Endothelial cell of umbilical vein (primary cell): ENCODE measurements at regions not wholly inside any gene's neighbourhood (a gene's known extent, or its start where the extent isn't known, plus 50 kb on each side); places are given as distances from the start of the nearest gene placed in this dataset.

Experiments
- CTCF ChIP-seq, 2 donors: IDR thresholded peaks; 1 replicate in 1 of 2; 2 replicates in 1 of 2; pipeline ENCODE4 v1.5.1; 2011; ENCODE audit warnings: low read length in 2 of 2, mild to moderate bottlenecking in 2 of 2, moderate library complexity in 2 of 2, control low read depth in 1 of 2, inconsistent platforms in 1 of 2, low read depth in 1 of 2; ENCODE audit not compliant: insufficient read depth in 1 of 2; ENCODE audit errors: extremely low read depth in 1 of 2
- EZH2 ChIP-seq: IDR thresholded peaks from 2 replicates; pipeline ENCODE4 v1.6.1; 2012; ENCODE audit warnings: borderline replicate concordance, low read depth, mild to moderate bottlenecking, moderate library complexity, low read length, inconsistent platforms; ENCODE audit not compliant: severe bottlenecking
- GATA2 ChIP-seq: IDR thresholded peaks from 2 replicates; pipeline ENCODE4 v1.7.0; 2011; ENCODE audit warnings: low read depth, mild to moderate bottlenecking, moderate library complexity, mixed read lengths, low read length; ENCODE audit not compliant: insufficient read length, insufficient read depth
- JUN ChIP-seq: IDR thresholded peaks from 2 replicates; pipeline ENCODE4 v1.6.1; 2011; ENCODE audit warnings: borderline replicate concordance, low read depth; ENCODE audit not compliant: insufficient read length, insufficient read depth
- MAX ChIP-seq: IDR thresholded peaks from 2 replicates; pipeline ENCODE4 v1.6.1; 2011; ENCODE audit not compliant: insufficient read depth, insufficient read length
- POLR2A ChIP-seq: IDR thresholded peaks from 2 replicates; pipeline ENCODE4 v1.6.1; 2012; ENCODE audit warnings: low read depth, mild to moderate bottlenecking, control low read depth, low read length
- POLR2AphosphoS5 ChIP-seq: IDR thresholded peaks from 2 replicates; pipeline ENCODE4 v1.6.1; 2012; ENCODE audit warnings: low read depth, mild to moderate bottlenecking, control low read depth, low read length, moderate library complexity; ENCODE audit not compliant: insufficient read depth

GRCh38 chr2:56049233-56049845 is 125.8 kb upstream of the EFEMP1 start:
- TF ChIP-seq CTCF (IDR thresholded peaks at IDR 0.05; ENCODE audit: extremely low read depth in 1 of 2, insufficient read depth in 1 of 2, low read depth in 1 of 2, low read length in 2 of 2) (no peak), JUN (no peak), EZH2 (no peak), POLR2A (no peak), POLR2AphosphoS5 (no peak), MAX (no peak), GATA2 (no peak)
